Effector memory CD8-positive, alpha-beta T cell (primary cell): ENCODE measurements at regions not wholly inside any gene's neighbourhood (a gene's known extent, or its start where the extent isn't known, plus 50 kb on each side); places are given as distances from the start of the nearest gene placed in this dataset.

Experiments
- ATAC-seq: fragments of 150-1000 bp; cut with Tn5 transposase; replicated peaks from 2 replicates; pipeline ENCODE4 v1.10.0; 2021; ENCODE audit warnings: mild to moderate bottlenecking, moderate library complexity
- DNase-seq, 3 experiments: peaks; one replicate each; pipeline ENCODE4 v3.0.0; 2021
- H3K27ac Mint-ChIP-seq, 2 donors: one replicate each; pipeline ENCODE4 v1.8.0; 2022; ENCODE audit warnings: mild to moderate bottlenecking in 2 of 2, mixed read lengths in 2 of 2, moderate library complexity in 2 of 2
- H3K27me3 Mint-ChIP-seq, 2 donors: one replicate each; pipeline ENCODE4 v1.8.0; 2022; ENCODE audit warnings: mixed read lengths in 2 of 2
- H3K36me3 Mint-ChIP-seq: one replicate; pipeline ENCODE4 v1.8.0; 2022; ENCODE audit warnings: mild to moderate bottlenecking, moderate library complexity, mixed read lengths; ENCODE audit not compliant: insufficient read depth
- H3K4me1 Mint-ChIP-seq, 2 donors: one replicate each; pipeline ENCODE4 v1.8.0; 2022; ENCODE audit warnings: low read depth in 2 of 2, mixed read lengths in 2 of 2
- H3K4me3 Mint-ChIP-seq, 2 donors: one replicate each; pipeline ENCODE4 v1.8.0; 2022; ENCODE audit warnings: mild to moderate bottlenecking in 2 of 2, mixed read lengths in 2 of 2, moderate library complexity in 2 of 2
- H3K9me3 Mint-ChIP-seq, 2 donors: one replicate each; pipeline ENCODE4 v1.8.0; 2022; ENCODE audit warnings: mixed read lengths in 2 of 2

GRCh38 chr13:87736849-87737385 is 65.7 kb downstream of the SLITRK5 start:
- Mint-ChIP-seq H3K9me3 (peaks cover 0 to 5% of the 10 kb centered on the region in 2 donors), H3K4me3 (no peak overlapping the region), H3K4me1 (no peaks in the 10 kb centered on the region), H3K27me3 (no peaks in the 10 kb centered on the region), H3K27ac (no peak overlapping the region), H3K36me3 (no peaks in the 10 kb centered on the region)
- no peak for DNase-seq
- no peak for ATAC-seq

GRCh38 chr13:87754097-87754496 is 82.9 kb downstream of the SLITRK5 start:
- Mint-ChIP-seq H3K9me3 (peaks cover 0 to 2% of the 10 kb centered on the region in 2 donors), H3K27ac (no peak overlapping the region), H3K27me3 (no peaks in the 10 kb centered on the region), H3K36me3 (no peaks in the 10 kb centered on the region), H3K4me1 (no peaks in the 10 kb centered on the region), H3K4me3 (no peak overlapping the region)
- DNase-seq: no peak
- no peak for ATAC-seq

GRCh38 chr13:87769445-87769844 is 98.3 kb downstream of the SLITRK5 start:
- Mint-ChIP-seq H3K4me3 (no peak overlapping the region), H3K9me3 (peaks cover 0 to 7% of the 10 kb centered on the region in 2 donors), H3K27ac (no peak overlapping the region), H3K4me1 (no peaks in the 10 kb centered on the region), H3K27me3 (no peaks in the 10 kb centered on the region), H3K36me3 (no peaks in the 10 kb centered on the region)
- no peak for ATAC-seq
- no peak for DNase-seq

GRCh38 chr13:87777387-87777786 is 106.2 kb downstream of the SLITRK5 start:
- ATAC-seq (no peak), DNase-seq (no peak)
- no peak overlapping the region for H3K27ac Mint-ChIP-seq
- peaks cover 0 to 9% of the 10 kb centered on the region in 2 donors for H3K9me3 Mint-ChIP-seq
- no peaks in the 10 kb centered on the region for H3K27me3 Mint-ChIP-seq
- no peak overlapping the region for H3K4me3 Mint-ChIP-seq
- no peaks in the 10 kb centered on the region for H3K4me1 Mint-ChIP-seq
- no peaks in the 10 kb centered on the region for H3K36me3 Mint-ChIP-seq

- no peaks in the 10 kb centered on the region for H3K36me3 Mint-ChIP-seq
- H3K9me3 Mint-ChIP-seq: peaks cover 0 to 9% of the 10 kb centered on the region in 2 donors
- H3K4me1 Mint-ChIP-seq: no peaks in the 10 kb centered on the region
- no peaks in the 10 kb centered on the region for H3K27me3 Mint-ChIP-seq
- DNase-seq (no peak), ATAC-seq (no peak)
- H3K4me3 Mint-ChIP-seq: no peak overlapping the region
- no peak overlapping the region for H3K27ac Mint-ChIP-seq
These were observed 107.0 kb downstream of the SLITRK5 start for GRCh38 chr13:87778128-87778527.

GRCh38 chr13:87779426-87779825 is 108.3 kb downstream of the SLITRK5 start:
- peaks cover 0 to 6% of the 10 kb centered on the region in 2 donors for H3K9me3 Mint-ChIP-seq
- no peaks in the 10 kb centered on the region for H3K36me3 Mint-ChIP-seq
- no peak overlapping the region for H3K4me3 Mint-ChIP-seq
- ATAC-seq (no peak), DNase-seq (no peak)
- no peak overlapping the region for H3K27ac Mint-ChIP-seq
- no peaks in the 10 kb centered on the region for H3K27me3 Mint-ChIP-seq
- no peaks in the 10 kb centered on the region for H3K4me1 Mint-ChIP-seq

GRCh38 chr13:87783366-87783765 is 112.2 kb downstream of the SLITRK5 start:
- Mint-ChIP-seq H3K9me3 (peaks cover 0 to 3% of the 10 kb centered on the region in 2 donors), H3K36me3 (no peaks in the 10 kb centered on the region), H3K4me3 (no peak overlapping the region), H3K27me3 (no peaks in the 10 kb centered on the region), H3K27ac (no peak overlapping the region), H3K4me1 (no peaks in the 10 kb centered on the region)
- no peak for DNase-seq
- ATAC-seq: no peak

- H3K27me3 Mint-ChIP-seq: no peaks in the 10 kb centered on the region
- H3K4me1 Mint-ChIP-seq: no peaks in the 10 kb centered on the region
- DNase-seq: no peak
- H3K4me3 Mint-ChIP-seq: no peak overlapping the region
- no peaks in the 10 kb centered on the region for H3K9me3 Mint-ChIP-seq
- no peak for ATAC-seq
- H3K36me3 Mint-ChIP-seq: no peaks in the 10 kb centered on the region
- H3K27ac Mint-ChIP-seq: no peak overlapping the region
These were observed 117.2 kb downstream of the SLITRK5 start for GRCh38 chr13:87788363-87788762.

GRCh38 chr13:87792878-87793277 is 121.7 kb downstream of the SLITRK5 start:
- Mint-ChIP-seq H3K27me3 (no peaks in the 10 kb centered on the region), H3K4me1 (no peaks in the 10 kb centered on the region), H3K27ac (no peak overlapping the region), H3K36me3 (no peaks in the 10 kb centered on the region), H3K4me3 (no peak overlapping the region), H3K9me3 (no peaks in the 10 kb centered on the region)
- no peak for DNase-seq
- no peak for ATAC-seq

GRCh38 chr13:87798536-87798935 is 127.4 kb downstream of the SLITRK5 start:
- no peaks in the 10 kb centered on the region for H3K27me3 Mint-ChIP-seq
- no peak overlapping the region for H3K4me3 Mint-ChIP-seq
- H3K4me1 Mint-ChIP-seq: no peaks in the 10 kb centered on the region
- H3K27ac Mint-ChIP-seq: no peak overlapping the region
- no peaks in the 10 kb centered on the region for H3K36me3 Mint-ChIP-seq
- peaks cover 0 to 3% of the 10 kb centered on the region in 2 donors for H3K9me3 Mint-ChIP-seq
- DNase-seq: no peak
- no peak for ATAC-seq

GRCh38 chr13:87810391-87810801 is 139.2 kb downstream of the SLITRK5 start:
- H3K36me3 Mint-ChIP-seq: no peaks in the 10 kb centered on the region
- DNase-seq: no peak
- no peaks in the 10 kb centered on the region for H3K27me3 Mint-ChIP-seq
- peaks cover 0 to 3% of the 10 kb centered on the region in 2 donors for H3K9me3 Mint-ChIP-seq
- H3K4me1 Mint-ChIP-seq: no peaks in the 10 kb centered on the region
- no peak overlapping the region for H3K4me3 Mint-ChIP-seq
- ATAC-seq: no peak
- no peak overlapping the region for H3K27ac Mint-ChIP-seq

GRCh38 chr13:87810920-87811344 is 139.8 kb downstream of the SLITRK5 start:
- no peak for ATAC-seq
- no peak overlapping the region for H3K4me3 Mint-ChIP-seq

GRCh38 chr13:87814403-87814802 is 143.2 kb downstream of the SLITRK5 start:
- H3K9me3 Mint-ChIP-seq: peaks cover 0 to 3% of the 10 kb centered on the region in 2 donors
- no peaks in the 10 kb centered on the region for H3K36me3 Mint-ChIP-seq
- ATAC-seq: no peak
- no peaks in the 10 kb centered on the region for H3K4me1 Mint-ChIP-seq
- H3K4me3 Mint-ChIP-seq: no peak overlapping the region
- no peaks in the 10 kb centered on the region for H3K27me3 Mint-ChIP-seq
- no peak overlapping the region for H3K27ac Mint-ChIP-seq
- no peak for DNase-seq

More at GRCh38 chr13:87810920-87811344, 139.8 kb downstream of the SLITRK5 start:
- H3K27ac Mint-ChIP-seq: no peak overlapping the region
- no peak for DNase-seq
- H3K9me3 Mint-ChIP-seq: peaks cover 0 to 3% of the 10 kb centered on the region in 2 donors
- H3K36me3 Mint-ChIP-seq: no peaks in the 10 kb centered on the region
- H3K4me1 Mint-ChIP-seq: no peaks in the 10 kb centered on the region
- no peaks in the 10 kb centered on the region for H3K27me3 Mint-ChIP-seq

GRCh38 chr13:87820241-87820640 is 149.1 kb downstream of the SLITRK5 start:
- Mint-ChIP-seq H3K9me3 (peaks cover 0 to 4% of the 10 kb centered on the region in 2 donors), H3K4me1 (no peaks in the 10 kb centered on the region), H3K36me3 (no peaks in the 10 kb centered on the region), H3K4me3 (no peak overlapping the region), H3K27ac (no peak overlapping the region), H3K27me3 (no peaks in the 10 kb centered on the region)
- no peak for ATAC-seq
- DNase-seq: no peak

- H3K9me3 Mint-ChIP-seq: peaks cover 0 to 4% of the 10 kb centered on the region in 2 donors
- no peak overlapping the region for H3K4me3 Mint-ChIP-seq
- no peaks in the 10 kb centered on the region for H3K4me1 Mint-ChIP-seq
- ATAC-seq (no peak), DNase-seq (no peak)
- no peaks in the 10 kb centered on the region for H3K36me3 Mint-ChIP-seq
- no peak overlapping the region for H3K27ac Mint-ChIP-seq
- no peaks in the 10 kb centered on the region for H3K27me3 Mint-ChIP-seq
These were observed 150.3 kb downstream of the SLITRK5 start for GRCh38 chr13:87821512-87821911.
